ENCODE measurements at regions not wholly inside any gene's neighbourhood (a gene's known extent, or its start where the extent isn't known, plus 50 kb on each side); places are given as distances from the start of the nearest gene placed in this dataset.

DNA sequence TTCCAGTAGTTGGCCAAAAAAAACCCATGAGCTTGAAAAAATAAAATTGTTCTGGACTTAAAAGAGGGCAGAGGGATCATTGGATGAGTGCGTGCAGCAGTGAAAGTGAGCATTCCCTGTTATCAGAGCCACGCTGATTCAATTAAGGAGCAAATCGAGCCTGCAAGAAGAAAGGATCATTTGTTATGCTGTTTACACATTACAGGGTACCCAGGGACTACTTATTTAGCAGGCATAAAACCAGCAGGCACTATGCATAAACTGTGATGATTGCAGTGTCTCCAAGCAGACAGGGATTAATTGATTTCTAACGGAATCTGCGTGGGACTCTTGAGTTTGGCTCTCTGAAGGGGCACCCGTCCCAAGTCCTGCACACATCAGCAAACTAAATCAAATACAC lies 83.5 kb downstream of the SHOX start:
- H2BK120ac ChIP-seq (replicated peaks; ENCODE audit: low read depth, low read length), result no peak overlapping the region
- H3K23ac ChIP-seq (ENCODE audit: insufficient read length), result no peak overlapping the region
- 90% methylated on average over 6 of the region's 6 CpGs; no CpG with 5 or more reads in 1 of the 2 experiments for WGBS, 2 experiments (ENCODE audit: extremely low coverage in 1 of 2, insufficient coverage in 1 of 2, insufficient read length in 1 of 2, insufficient replicate concordance in 2 of 2, low coverage in 1 of 2, low lambda C conversion rate in 2 of 2, missing lambda C conversion rate in 1 of 2)
- H2AK5ac ChIP-seq (ENCODE audit: low read depth, low read length), result no peak overlapping the region
- no peaks in the 10 kb centered on the region for H3K23me2 ChIP-seq (ENCODE audit: low read depth, low read length)
- peak overlapping the region; percentile 55 for H2AFZ ChIP-seq (ENCODE audit: low read length)
- no peak overlapping the region for H3K14ac ChIP-seq (ENCODE audit: insufficient read length)
- no peak overlapping the region for H3K27ac ChIP-seq (ENCODE audit: low read depth, low read length)
- peaks cover 0 to 3% (median 1%) of the 10 kb centered on the region in 4 experiments; a peak in 1 of 7 replicates for H3K4me1 ChIP-seq (replicated peaks in 1 of 4; ENCODE audit: control insufficient read depth in 3 of 4, insufficient read depth in 4 of 4, low read length in 3 of 4)
- no peak overlapping the region for H2BK20ac ChIP-seq (ENCODE audit: low read length)
- no peaks in the 10 kb centered on the region for H4K20me1 ChIP-seq (replicated peaks in 1 of 2; ENCODE audit: control insufficient read depth in 1 of 2, insufficient read depth in 2 of 2, low read length in 2 of 2)
- POLR2A ChIA-PET (ENCODE audit: partially characterized antibody), result no interaction called here
- no peaks in the 10 kb centered on the region for H3K27me3 ChIP-seq (replicated peaks in 1 of 4; ENCODE audit: control insufficient read depth in 3 of 4, extremely low read depth in 1 of 4, insufficient read depth in 3 of 4, low read length in 3 of 4)
- H3K36me3 ChIP-seq (ENCODE audit: control insufficient read depth in 2 of 4, insufficient read depth in 4 of 4, low read length in 3 of 4), result no peaks in the 10 kb centered on the region; a peak in 1 of 8 replicates
- H3K18ac ChIP-seq (ENCODE audit: extremely low read depth, low read length), result no peak overlapping the region
- H3K9ac ChIP-seq (replicated peaks in 1 of 4; ENCODE audit: extremely low read depth in 1 of 4, low read depth in 3 of 4, low read length in 3 of 4), result no peak overlapping the region
- H2BK15ac ChIP-seq (ENCODE audit: low read length), result no peak overlapping the region
- DNase-seq (ENCODE audit: low read depth in 1 of 2, low spot score in 2 of 2) (no peak), FAIRE-seq (no peak)
- H3K79me2 ChIP-seq (ENCODE audit: control insufficient read depth in 1 of 2, insufficient read depth in 2 of 2, low read length in 2 of 2), result no peaks in the 10 kb centered on the region
- no peak overlapping the region for H3K4me3 ChIP-seq (ENCODE audit: extremely low read depth in 1 of 4, insufficient read depth in 2 of 4, low read depth in 3 of 4, low read length in 4 of 4)
- no peak overlapping the region for H2BK12ac ChIP-seq (ENCODE audit: low read depth, low read length)
- H4K8ac ChIP-seq (ENCODE audit: extremely low read depth, insufficient read depth, low read length), result no peak overlapping the region
- no peak overlapping the region for H3K4me2 ChIP-seq (ENCODE audit: insufficient read depth in 1 of 2, low read depth in 2 of 2, low read length in 2 of 2)
- peaks cover 6 to 11% of the 10 kb centered on the region in 2 experiments; a peak in 2 of 4 replicates for H3K9me3 ChIP-seq (ENCODE audit: insufficient read depth in 2 of 2, low read depth in 1 of 2, low read length in 1 of 2)
- H2BK5ac ChIP-seq (ENCODE audit: low read depth, low read length), result no peak overlapping the region
- no peak overlapping the region for H3K4ac ChIP-seq (replicated peaks; ENCODE audit: insufficient read length, low read depth, low read length)
- no peak overlapping the region for H3K56ac ChIP-seq (replicated peaks; ENCODE audit: insufficient read length, low read depth, low read length)
- no peak overlapping the region for H4K5ac ChIP-seq (ENCODE audit: insufficient read length, low read depth, low read length)
- H4K91ac ChIP-seq (replicated peaks; ENCODE audit: insufficient read length, low read length), result no peak overlapping the region
- no peaks in the 10 kb centered on the region for H3K79me1 ChIP-seq (ENCODE audit: low read depth, low read length)
- TF ChIP-seq CHD1 (IDR thresholded peaks at IDR 0.05; ENCODE audit: low read depth, low read length) (no peak), NRF1 (IDR thresholded peaks at IDR 0.05; ENCODE audit: low read depth, low read length) (no peak), HDAC2 (IDR thresholded peaks at IDR 0.05; ENCODE audit: borderline replicate concordance in 1 of 2, low read depth in 2 of 2, low read length in 2 of 2) (no peak), BCL11A (IDR thresholded peaks at IDR 0.05; ENCODE audit: low read depth in 2 of 2, low read length in 2 of 2) (no peak), E2F6 (IDR thresholded peaks at IDR 0.05) (no peak), RFX5 (IDR thresholded peaks at IDR 0.05; ENCODE audit: borderline replicate concordance, low read depth, low read length) (no peak), RXRA (IDR thresholded peaks at IDR 0.05; ENCODE audit: insufficient read depth, low read depth, low read length) (no peak), SIRT6 (IDR thresholded peaks at IDR 0.05; ENCODE audit: low read length) (no peak), SP2 (IDR thresholded peaks at IDR 0.05; ENCODE audit: low read length) (no peak)
- CTCF ChIA-PET (ENCODE audit: partially characterized antibody), result no interaction called here

All from H1 (cell line).